Fibroblast of mammary gland (primary cell): ENCODE measurements at regions not wholly inside any gene's neighbourhood (a gene's known extent, or its start where the extent isn't known, plus 50 kb on each side); places are given as distances from the start of the nearest gene placed in this dataset.
A peak's percentile ranks its signal among the peaks of the same experiment; 100 is the strongest.
"Not testable (repeated sequence)": the region's sequence is repeated elsewhere in the genome, so short reads cannot be mapped to it uniquely, and the experiment has no call there.

Experiments
- DNase-seq: peaks from one replicate; pipeline ENCODE4 v3.0.0-alpha.2; 2010; ENCODE audit warnings: low read depth
- H3K4me3 ChIP-seq: 2 replicates; pipeline ENCODE4 v1.5.1; 2011; ENCODE audit warnings: low read depth, mild to moderate bottlenecking, low read length, moderate library complexity; ENCODE audit not compliant: control insufficient read depth
- TF ChIP-seq, protein P1 (sequence below): conservative IDR thresholded peaks from 2 replicates; pipeline ENCODE4 v1.5.1; 2011; ENCODE audit warnings: low read depth, low read length, inconsistent platforms; ENCODE audit not compliant: control insufficient read depth, insufficient read depth

DNA sequence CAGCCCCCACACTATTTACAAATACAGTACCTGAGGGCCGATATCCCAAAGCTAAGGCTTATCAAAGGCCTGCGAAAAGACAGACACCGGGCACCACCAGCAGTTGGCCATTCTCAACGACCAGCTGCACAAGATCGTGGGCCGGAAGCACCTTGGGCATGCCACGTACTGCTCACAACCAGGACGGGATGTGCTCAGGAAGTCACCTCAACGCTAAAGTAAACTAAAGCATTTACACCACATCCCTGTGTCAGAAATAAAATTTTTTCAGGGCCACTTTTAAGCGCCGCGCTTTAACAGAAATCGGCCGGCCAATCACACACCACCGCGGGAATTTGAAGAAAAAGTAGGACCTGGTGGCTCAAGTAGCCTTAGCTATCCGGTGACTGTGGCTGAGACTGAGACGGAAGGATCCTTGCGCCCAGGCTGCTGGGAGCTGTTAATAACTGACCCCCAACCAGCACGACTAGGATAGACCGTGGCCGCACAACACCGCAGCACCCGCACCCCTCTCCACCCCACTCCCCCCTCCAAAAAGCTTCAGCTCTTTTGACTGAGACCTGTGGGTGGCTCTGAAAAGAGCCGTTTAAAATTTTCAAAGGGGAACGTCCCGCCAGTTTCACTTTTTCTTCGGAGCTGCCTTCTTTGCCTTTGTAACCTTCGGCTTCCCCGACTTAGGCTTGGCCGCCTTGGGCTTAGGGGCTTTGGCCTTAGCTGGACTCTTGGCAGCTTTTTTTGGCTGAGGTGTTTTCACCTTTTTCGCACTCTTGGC lies 131.2 kb upstream of the BTN3A2 start:
- DNase-seq, result no peak

DNA sequence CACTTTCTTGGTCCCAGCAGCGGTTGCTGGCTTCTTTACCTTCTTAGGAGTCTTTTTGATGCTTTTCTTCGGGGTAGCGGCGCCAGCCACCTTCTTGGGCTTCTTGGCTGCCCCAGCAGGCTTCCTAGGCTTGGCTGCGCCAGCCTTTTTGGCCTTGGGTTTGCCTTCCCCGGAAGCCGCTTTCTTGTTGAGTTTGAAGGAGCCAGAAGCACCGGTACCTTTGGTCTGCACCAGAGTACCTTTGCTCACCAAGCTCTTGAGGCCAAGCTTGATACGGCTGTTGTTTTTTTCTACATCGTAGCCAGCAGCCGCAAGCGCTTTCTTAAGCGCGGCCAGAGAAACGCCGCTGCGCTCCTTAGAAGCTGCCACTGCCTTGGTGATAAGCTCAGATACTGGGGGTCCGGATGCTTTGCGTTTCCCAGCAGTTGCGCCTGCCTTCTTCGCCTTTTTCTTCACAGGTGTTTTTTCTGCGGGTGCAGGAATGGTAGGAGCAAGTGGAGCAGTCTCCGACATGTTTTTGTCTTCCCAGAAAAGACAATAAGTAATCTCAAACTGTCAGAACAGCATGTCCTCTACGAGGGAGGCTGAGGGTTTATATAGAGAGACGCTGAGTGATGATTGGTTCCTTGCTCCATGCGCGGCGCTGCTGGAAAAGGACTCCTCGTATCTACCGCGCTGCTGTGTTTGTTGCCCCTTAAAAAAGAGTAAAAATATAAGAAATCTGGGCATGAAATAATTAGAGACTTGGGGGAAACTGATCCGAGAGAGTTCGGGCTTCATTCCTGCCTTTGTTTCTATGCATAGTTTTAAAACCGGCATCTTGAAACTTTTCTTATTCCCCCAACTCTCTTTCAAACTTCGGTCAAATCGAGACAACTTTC lies 130.3 kb upstream of the BTN3A2 start:
- TF ChIP-seq, protein P1, sequence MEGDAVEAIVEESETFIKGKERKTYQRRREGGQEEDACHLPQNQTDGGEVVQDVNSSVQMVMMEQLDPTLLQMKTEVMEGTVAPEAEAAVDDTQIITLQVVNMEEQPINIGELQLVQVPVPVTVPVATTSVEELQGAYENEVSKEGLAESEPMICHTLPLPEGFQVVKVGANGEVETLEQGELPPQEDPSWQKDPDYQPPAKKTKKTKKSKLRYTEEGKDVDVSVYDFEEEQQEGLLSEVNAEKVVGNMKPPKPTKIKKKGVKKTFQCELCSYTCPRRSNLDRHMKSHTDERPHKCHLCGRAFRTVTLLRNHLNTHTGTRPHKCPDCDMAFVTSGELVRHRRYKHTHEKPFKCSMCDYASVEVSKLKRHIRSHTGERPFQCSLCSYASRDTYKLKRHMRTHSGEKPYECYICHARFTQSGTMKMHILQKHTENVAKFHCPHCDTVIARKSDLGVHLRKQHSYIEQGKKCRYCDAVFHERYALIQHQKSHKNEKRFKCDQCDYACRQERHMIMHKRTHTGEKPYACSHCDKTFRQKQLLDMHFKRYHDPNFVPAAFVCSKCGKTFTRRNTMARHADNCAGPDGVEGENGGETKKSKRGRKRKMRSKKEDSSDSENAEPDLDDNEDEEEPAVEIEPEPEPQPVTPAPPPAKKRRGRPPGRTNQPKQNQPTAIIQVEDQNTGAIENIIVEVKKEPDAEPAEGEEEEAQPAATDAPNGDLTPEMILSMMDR, result no peak
- DNase-seq, result peak; percentile 70
- H3K4me3 ChIP-seq, result peak overlapping the region; percentile 49

More for the DNA sequence above, 131.2 kb upstream of the BTN3A2 start:
- peak overlapping the region; percentile 49 for H3K4me3 ChIP-seq
- TF ChIP-seq, protein P1, result no peak

DNA sequence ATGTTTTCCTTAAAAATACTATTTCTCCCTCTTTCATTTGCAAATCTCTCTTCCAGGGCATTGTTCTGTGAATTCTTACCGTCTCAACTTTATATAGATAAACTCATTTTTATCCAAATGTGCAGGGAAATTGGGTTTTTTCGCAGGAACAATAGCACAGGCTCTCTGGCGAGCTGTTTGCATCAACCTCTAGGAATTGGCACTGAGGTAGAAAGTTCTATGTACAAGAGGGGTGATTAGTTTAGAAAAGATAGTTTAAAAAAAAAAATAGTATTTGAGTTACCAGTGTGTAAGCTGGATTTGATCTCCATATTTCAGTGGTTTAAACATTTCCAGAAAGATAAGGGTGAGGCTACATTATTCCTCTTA lies 129.7 kb upstream of the BTN3A2 start:
- TF ChIP-seq, protein P1, result no peak
- peak overlapping the region; percentile 22 for H3K4me3 ChIP-seq

DNA sequence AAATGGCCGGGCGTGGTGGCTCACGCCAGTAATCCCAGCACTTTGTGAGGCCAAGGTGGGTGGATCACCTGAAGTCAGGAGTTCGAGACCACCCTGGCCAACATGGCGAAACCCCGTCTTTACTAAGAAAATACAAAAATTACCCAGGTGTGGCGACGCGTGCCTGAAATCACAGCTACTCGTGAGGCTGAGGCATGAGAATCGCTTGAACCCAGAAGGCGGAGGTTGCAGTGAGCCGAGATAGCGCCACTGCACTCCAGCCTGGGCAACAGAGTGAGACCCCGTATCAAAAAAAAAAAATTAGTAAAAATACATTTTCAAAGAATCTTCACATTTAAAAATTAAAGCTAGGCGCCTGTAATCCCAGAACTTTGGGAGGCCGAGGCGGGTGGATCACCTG lies 125.6 kb upstream of the BTN3A2 start:
- DNase-seq, H3K4me3 ChIP-seq: not testable (repeated sequence)

More for the DNA sequence above, 129.7 kb upstream of the BTN3A2 start:
- no peak for DNase-seq

DNA sequence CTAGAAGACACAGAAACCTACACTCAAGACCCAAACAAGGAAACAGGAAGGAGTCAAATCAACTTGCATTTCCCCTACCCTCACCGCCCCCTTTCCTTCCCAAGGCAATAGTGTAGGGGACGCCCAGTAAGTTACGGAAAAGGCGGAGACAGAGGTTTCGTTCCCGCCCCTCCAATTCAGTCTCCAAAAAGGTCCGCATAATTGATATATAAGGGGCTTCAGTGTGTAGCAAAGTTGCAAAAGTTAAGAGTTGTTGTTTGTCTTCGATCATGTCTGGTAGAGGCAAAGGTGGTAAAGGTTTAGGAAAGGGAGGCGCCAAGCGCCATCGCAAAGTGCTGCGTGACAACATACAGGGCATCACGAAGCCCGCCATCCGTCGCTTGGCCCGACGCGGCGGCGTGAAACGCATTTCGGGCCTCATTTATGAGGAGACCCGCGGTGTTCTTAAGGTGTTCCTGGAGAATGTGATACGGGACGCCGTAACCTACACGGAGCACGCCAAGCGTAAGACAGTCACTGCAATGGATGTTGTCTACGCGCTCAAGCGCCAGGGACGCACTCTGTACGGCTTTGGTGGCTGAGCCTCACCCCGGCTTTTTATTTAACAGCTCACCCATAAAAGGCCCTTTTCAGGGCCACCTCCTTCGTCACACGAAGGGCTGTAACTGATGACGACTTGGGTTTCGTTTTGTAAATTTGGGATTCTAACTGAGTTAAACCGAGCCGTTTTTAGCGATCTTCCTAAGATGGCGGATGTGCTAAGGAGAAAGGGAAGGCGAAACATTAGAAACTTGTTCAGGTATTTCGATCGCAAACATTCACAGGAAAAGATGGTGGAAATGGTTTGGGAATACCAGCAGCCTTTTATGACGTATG lies 124.6 kb upstream of the BTN3A2 start:
- peak; percentile 72 for DNase-seq
- TF ChIP-seq, protein P1, result no peak
- peak overlapping the region; percentile 50 for H3K4me3 ChIP-seq

DNA sequence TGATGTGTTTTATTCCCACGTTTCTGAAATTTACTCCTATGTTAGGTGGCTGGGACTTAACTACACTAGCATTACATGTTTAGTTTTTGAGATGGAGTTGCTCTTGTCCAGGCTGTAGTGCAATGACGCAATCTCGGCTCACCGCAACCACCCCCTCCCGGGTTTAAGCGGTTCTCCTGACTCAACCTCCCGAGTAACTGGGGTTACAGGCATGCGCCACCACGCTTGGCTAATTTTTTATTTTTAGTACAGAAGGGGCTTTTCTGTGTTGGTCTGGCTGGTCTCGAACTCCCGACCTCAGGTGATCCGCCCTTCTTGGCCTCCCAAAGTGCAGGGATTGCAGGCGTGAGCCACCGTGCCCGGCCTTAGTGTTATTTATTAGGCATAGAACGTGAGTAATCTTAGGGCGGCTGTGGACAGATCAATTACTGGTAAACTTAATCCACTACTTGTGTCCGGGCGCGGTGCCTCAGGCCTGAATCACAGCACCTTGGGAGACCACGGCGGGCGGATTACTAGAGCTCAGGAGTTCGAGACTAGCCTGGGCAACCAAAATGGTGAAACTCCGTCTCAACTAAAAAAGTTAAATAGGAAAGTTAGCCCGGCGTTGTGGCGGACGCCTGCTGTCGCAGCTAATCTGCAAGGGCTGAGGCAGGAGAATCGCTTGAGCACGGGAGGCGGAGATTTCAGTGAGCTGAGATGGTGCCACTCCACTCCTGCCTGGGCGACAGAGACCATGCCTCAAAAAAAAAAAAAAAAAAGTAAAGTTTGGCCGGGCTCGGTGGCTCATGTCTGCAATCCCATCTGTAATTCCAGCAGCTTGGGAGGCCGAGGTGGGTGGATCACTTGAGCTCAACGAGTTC lies 123.7 kb upstream of the BTN3A2 start:
- TF ChIP-seq, protein P1, result no peak
- peak overlapping the region; percentile 50 for H3K4me3 ChIP-seq
- peak; percentile 69 for DNase-seq
